ENCODE measurements at regions not wholly inside any gene's neighbourhood (a gene's known extent, or its start where the extent isn't known, plus 50 kb on each side); places are given as distances from the start of the nearest gene placed in this dataset.

DNA sequence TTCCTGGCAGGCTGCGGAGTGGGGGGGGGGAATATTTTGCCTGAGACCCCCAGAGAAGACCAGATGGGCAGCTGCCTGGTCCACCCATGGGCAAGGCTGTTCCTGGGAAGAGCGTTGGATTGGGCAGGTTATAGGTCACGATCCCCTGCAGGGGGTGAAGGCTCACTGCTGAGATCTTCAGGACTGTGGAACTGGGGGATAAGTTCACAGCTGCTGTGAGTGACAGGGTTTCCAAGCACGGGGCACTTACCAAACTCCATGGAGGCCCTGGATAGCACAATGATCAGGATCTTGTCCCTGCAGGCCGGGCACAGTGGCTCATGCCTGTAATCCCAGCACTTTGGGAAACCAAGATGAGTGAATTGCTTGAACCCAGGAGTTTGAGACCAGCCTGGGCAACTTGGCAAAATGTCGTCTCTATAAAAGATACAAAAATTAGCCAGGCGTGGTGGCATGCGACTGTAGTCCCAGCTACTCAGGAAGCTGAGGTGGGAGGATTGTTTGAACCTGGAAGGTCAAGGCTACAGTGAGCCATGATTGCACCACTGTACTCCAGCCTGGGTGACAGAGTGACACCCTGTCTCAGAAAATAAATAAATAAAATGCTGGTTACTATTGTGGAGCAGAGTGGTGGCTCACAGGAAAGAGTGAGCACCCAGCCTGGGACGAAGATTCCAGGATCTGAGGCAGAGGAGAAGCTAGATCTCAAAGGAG is 68.0 kb upstream of the HELT start:
- TF ChIP-seq, protein P1, sequence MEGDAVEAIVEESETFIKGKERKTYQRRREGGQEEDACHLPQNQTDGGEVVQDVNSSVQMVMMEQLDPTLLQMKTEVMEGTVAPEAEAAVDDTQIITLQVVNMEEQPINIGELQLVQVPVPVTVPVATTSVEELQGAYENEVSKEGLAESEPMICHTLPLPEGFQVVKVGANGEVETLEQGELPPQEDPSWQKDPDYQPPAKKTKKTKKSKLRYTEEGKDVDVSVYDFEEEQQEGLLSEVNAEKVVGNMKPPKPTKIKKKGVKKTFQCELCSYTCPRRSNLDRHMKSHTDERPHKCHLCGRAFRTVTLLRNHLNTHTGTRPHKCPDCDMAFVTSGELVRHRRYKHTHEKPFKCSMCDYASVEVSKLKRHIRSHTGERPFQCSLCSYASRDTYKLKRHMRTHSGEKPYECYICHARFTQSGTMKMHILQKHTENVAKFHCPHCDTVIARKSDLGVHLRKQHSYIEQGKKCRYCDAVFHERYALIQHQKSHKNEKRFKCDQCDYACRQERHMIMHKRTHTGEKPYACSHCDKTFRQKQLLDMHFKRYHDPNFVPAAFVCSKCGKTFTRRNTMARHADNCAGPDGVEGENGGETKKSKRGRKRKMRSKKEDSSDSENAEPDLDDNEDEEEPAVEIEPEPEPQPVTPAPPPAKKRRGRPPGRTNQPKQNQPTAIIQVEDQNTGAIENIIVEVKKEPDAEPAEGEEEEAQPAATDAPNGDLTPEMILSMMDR (IDR thresholded peaks at IDR 0.05 in 4 of 5, conservative IDR thresholded peaks at IDR 0.05 in 1 of 5) = no peak
- no peak for TF ChIP-seq POLR2A (IDR thresholded peaks at IDR 0.05)

All from gastrocnemius medialis (tissue), 4 donors.